Right hindlimb (tissue), 1 donor: ENCODE measurements at regions not wholly inside any gene's neighbourhood (a gene's known extent, or its start where the extent isn't known, plus 50 kb on each side); places are given as distances from the start of the nearest gene placed in this dataset.
"Not testable (repeated sequence)": the region's sequence is repeated elsewhere in the genome, so short reads cannot be mapped to it uniquely, and the experiment has no call there.

Experiments used
- DNase-seq: peaks from one replicate; pipeline ENCODE4 v3.0.0-alpha.2; 2018

- DNase-seq: no peak
Observed at GRCh38 chr5:162811071-162811470, 626.3 kb upstream of the CCNG1 start.

DNA sequence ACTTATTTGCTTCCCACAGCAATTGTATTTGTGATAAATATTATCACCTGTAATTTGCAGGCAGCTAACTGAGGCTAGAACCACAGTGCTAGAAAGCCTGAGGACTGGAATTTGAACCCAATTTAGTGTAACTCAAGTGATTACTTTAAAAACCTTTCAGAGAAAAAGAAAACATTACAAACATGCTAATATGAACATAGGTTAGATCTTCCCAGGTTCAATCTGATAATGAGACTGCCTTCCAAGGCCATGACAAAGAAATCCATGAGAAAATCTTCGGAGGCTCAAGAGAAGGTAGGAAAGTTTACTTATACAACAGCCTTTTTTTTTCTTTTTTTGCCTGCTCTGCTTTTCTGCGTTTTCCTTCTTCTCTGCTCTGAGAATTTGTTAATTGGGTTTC, 620.6 kb upstream of the CCNG1 start:
- no peak for DNase-seq

DNA sequence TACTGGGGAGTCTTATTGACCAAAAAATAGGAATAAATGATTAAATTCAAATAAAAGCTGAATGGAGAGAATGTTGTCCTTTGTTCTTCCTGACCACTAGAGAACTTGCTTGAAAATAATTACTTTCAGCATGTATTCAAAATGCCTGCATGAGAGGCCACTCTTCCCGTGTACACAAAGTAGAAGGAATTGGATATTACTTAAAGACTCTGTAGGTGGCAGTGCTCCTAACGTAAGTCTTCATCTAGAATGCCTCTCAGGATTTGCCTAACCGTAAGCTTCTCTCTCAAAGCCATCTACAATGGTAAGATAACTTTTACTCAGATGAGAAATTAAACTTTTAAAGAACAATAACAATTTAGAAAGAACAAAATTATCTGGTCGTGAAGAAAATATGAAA, 620.0 kb upstream of the CCNG1 start:
- DNase-seq: no peak

DNA sequence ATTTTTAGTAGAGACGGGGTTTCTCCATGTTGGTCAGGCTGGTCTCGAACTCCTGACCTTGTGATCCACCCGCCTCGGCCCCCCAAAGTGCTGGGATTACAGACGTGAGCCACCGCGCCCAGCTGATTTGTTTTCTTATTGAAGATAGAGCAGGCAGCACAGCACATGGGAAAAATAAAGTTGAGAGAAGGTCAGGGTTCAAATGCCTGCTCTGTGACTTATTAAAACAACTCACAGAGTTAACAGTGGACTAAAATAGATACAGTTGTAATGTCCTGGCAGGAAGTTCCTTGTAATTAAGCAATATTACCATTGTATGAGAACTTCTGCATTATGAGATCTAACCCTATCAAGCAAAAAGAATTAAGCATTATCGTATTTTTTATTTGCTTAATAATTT, 615.7 kb upstream of the CCNG1 start:
- not testable (repeated sequence) for DNase-seq

GRCh38 chr5:162824360-162824759, 613.0 kb upstream of the CCNG1 start:
- DNase-seq: no peak

GRCh38 chr5:162837155-162837554, 600.2 kb upstream of the CCNG1 start:
- DNase-seq: no peak

DNA sequence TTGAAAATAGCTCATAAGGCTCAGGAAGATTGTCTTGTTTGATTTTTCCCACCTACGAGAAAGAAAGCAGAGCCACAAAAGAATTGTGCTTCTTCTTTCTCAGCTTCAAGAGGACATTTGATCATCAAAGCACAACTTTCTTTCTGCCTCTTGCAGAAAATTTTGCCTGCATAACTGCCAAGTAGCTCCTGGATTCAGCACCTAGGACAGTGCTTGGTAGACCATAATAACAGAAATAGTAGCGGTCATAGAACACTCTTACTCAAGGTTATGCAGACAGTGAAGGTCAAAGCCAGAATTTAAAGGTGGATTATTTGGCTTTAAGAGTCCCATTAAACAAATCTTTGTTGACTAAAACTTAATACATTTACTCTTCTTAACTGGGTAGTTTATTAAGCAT, 594.7 kb upstream of the CCNG1 start:
- no peak for DNase-seq

- DNase-seq: no peak
Observed at GRCh38 chr5:162852134-162852533, 585.3 kb upstream of the CCNG1 start.

GRCh38 chr5:162858770-162859169, 578.6 kb upstream of the CCNG1 start:
- no peak for DNase-seq

GRCh38 chr5:162870966-162871365, 566.4 kb upstream of the CCNG1 start:
- DNase-seq: no peak

GRCh38 chr5:162882629-162883028, 554.8 kb upstream of the CCNG1 start:
- DNase-seq: no peak

DNA sequence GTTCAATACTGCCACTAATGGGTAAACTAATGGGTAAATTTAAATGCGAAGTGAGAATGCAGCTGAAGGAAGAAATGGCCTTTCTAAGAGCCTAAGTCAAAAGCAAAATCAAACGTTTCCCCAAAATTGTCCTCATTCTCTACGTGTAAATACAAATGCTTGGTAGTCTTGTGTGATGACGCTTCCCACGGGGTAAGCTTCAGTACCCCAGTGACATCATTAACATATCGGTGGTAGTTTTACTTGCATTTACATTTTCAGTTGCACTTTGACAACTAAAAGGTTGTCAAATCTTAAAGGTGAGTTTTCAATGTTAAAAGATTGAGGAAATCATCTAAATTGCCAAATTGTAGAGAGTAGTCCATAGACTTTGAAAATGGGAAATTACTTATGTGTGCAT, 550.7 kb upstream of the CCNG1 start:
- DNase-seq: no peak

DNA sequence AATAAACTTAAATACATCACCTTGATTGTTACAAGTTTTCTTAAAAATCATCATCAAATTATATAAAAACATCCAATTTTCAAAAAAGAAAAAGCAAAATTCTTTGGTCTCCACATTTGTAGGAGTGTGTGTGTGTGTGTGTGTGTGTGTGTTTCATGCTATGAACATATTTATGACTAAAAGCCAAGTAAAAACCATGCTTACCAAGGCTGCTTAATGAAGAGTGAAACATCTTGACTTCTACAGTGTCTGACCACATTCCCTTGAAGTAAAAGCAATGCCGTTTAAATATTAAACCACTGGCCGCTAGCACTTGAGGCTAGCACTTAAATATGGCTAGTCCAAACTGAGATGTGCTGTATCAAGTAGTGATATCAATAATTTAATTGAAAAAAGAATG, 549.1 kb upstream of the CCNG1 start:
- DNase-seq: no peak

GRCh38 chr5:162911873-162912272, 525.5 kb upstream of the CCNG1 start:
- DNase-seq: no peak

DNA sequence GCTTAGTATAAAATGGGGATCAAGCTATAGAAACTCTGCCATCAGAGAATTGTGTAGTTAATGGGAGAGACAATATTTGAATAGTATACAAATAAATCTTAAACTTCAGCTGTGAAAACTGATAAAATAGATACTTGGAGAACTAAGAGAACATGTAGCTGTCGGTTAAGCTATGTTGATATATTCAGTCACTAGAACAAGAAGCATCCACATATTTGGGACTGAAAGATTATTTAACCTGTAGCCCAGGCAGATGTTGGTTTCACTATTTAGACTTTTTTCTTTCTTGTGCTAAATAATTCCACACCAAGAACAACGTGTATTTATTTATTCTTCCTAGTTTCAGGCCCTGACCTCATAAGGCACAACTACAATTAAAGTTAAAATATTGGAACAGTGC, 521.0 kb upstream of the CCNG1 start:
- no peak for DNase-seq

DNA sequence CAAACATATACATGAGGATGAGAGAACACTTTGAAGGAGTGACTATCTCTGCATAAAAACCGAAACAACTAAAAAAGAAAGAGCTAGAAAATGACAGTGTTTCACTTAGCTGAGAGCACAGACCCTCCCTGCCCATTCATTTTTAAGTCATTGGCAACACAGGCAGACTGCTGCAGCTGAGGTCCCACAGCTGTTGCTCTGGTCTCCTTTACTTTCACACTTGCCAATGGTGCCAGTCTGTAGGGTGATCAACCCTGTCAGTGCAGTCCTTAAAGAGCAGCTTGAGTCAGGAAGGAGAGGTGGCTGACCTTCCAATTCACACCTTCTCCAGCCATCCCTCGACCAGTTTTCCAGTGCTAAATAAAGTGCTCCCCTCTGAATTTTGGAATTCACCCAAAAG, 508.3 kb upstream of the CCNG1 start:
- no peak for DNase-seq

DNA sequence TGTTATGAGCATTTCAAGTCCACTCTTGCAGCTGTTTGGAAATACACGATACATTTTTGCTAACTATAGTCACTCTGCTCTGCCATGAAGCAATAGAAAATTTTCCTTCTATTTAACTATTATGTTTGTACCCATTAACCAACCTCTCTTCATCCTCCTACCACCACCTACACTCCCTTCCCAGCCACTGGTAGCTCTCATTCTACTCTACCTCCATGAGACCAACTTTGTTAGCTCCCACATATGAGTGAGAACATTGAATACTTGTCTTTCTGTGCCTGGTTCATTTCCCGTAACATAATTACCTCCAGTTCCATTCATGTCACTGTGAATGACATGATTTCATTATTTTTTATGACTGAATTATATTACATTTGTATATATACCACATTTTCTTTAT, 505.9 kb upstream of the CCNG1 start:
- no peak for DNase-seq

GRCh38 chr5:162939991-162940390, 497.4 kb upstream of the CCNG1 start:
- no peak for DNase-seq

GRCh38 chr5:162948677-162949076, 488.7 kb upstream of the CCNG1 start:
- no peak for DNase-seq

GRCh38 chr5:162956570-162956969, 480.8 kb upstream of the CCNG1 start:
- no peak for DNase-seq

DNA sequence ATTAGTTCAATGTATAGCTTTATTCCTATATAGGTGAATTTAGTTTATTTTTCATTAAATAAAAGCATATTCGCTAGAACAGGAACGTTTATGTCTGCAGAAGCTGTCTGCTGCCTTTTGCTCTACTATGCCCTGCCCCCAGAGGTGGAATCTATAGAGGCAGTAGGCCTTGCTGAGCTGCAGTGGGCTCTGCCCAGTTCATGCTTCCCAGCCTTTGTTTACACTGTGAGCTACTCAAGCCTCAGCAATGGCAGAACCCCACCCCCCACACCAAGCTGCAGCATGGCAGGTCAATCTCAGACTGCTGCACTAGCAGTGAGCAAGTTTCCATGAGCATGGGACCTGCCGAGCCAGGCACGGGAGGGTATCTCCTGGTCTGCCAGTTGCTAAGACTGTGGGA, 473.3 kb upstream of the CCNG1 start:
- DNase-seq: not testable (repeated sequence)

DNA sequence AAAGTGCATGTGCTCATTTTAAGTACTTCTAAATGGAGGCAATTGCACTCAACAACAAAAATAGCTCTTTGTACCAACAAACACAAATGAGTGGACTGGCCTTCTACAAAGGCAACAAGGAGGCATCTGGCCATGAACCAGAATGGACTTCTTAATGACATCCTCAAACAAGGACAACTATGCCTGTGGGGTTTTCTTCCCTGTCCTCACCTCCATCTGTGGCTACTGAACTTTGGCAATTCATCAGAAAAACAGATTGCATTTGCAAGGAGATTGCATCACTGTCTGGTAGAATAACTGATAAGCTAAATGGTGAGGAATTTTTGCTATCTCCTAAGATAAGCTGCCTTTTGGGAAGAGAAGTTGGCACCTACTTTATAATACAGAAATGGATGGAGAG, 447.3 kb upstream of the CCNG1 start:
- DNase-seq: no peak

- no peak for DNase-seq
Observed at GRCh38 chr5:162990856-162991497, 446.4 kb upstream of the CCNG1 start.

- no peak for DNase-seq
Observed at GRCh38 chr5:162995568-162995967, 441.8 kb upstream of the CCNG1 start.

DNA sequence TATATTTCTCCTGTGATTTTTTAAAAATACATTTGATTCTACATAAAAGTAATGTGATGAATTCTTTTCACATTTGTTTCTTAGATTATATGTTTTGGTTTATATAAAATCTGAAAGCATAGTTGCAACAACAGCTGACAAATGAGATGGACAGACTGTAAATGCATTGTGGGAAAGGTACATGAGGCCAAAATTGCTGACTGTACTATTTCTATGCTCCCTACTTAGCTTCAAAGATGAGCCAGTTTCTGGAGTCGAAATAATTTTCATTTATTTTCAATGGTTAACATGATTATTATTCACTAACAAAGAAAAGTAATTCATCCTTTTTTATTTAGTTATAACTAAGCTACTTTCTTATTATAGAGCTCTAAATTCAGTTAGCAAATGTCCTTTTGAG, 441.3 kb upstream of the CCNG1 start:
- no peak for DNase-seq

GRCh38 chr5:163005949-163006348, 431.4 kb upstream of the CCNG1 start:
- no peak for DNase-seq
